Panc1 (cell line): ENCODE measurements at regions not wholly inside any gene's neighbourhood (a gene's known extent, or its start where the extent isn't known, plus 50 kb on each side); places are given as distances from the start of the nearest gene placed in this dataset.

ENCODE experiments used
- ATAC-seq: fragments of 200-7000 bp; cut with Tn5 transposase; 2 replicates; pipeline ENCODE4 v1.9.1; 2020; ENCODE audit warnings: mild to moderate bottlenecking, moderate library complexity
- BruUV-seq: library from RNA; stranded (reverse); fragments of 400-500 nt; replicated peaks from 2 replicates; lab custom pipeline; 2021; lab: Mats Ljungman, UMichigan
- CTCF ChIA-PET: fragments of 300-600 bp; sonication (Branson Sonifier 250); formaldehyde crosslinking; loops from one replicate; lab custom pipeline; 2022; ENCODE audit warnings: antibody characterized with exemption; lab: Charles Lee
- POLR2A ChIA-PET: fragments of 300-600 bp; sonication (Branson Sonifier 250); formaldehyde crosslinking; loops from one replicate; lab custom pipeline; 2022; ENCODE audit warnings: antibody characterized with exemption; lab: Charles Lee
- DNase-seq: peaks from one replicate; pipeline ENCODE4 v3.0.0-alpha.2; 2010; ENCODE audit warnings: low read depth, low spot score
- H3K27ac ChIP-seq: 2 replicates; pipeline ENCODE4 v1.5.1; 2011; ENCODE audit warnings: mild to moderate bottlenecking, low read length, inconsistent platforms
- H3K27me3 ChIP-seq: fragments of 200-500 bp; sonication (Bioruptor generic); 2 replicates; pipeline ENCODE4 v1.6.0; 2014; ENCODE audit warnings: low read length, inconsistent platforms; ENCODE audit not compliant: control insufficient read depth, insufficient read depth
- H3K36me3 ChIP-seq: fragments of 200-500 bp; sonication (Bioruptor generic); 2 replicates; pipeline ENCODE4 v1.5.1; 2014; ENCODE audit warnings: inconsistent platforms, mild to moderate bottlenecking, low read length, moderate library complexity; ENCODE audit not compliant: control insufficient read depth, insufficient read depth
- H3K4me1 ChIP-seq: 2 replicates; pipeline ENCODE4 v1.5.1; 2011; ENCODE audit warnings: inconsistent platforms, mild to moderate bottlenecking, low read length, moderate library complexity; ENCODE audit not compliant: control insufficient read depth, insufficient read depth
- H3K4me3 ChIP-seq, 2 experiments: 2 replicates each; pipeline ENCODE4 v1.5.1; 2011 to 2012; ENCODE audit warnings: low read depth in 2 of 2, low read length in 2 of 2, mild to moderate bottlenecking in 2 of 2, inconsistent platforms in 1 of 2, moderate library complexity in 1 of 2
- H3K9me3 ChIP-seq: fragments of 200-500 bp; sonication (Bioruptor generic); 2 replicates; pipeline ENCODE4 v1.5.1; 2014; ENCODE audit warnings: low read depth, mild to moderate bottlenecking, inconsistent platforms, low read length, moderate library complexity; ENCODE audit not compliant: control insufficient read depth, insufficient read depth
- POLR2AphosphoS5 ChIP-seq: IDR thresholded peaks from 2 replicates; pipeline ENCODE4 v1.6.1; 2012; ENCODE audit warnings: mild to moderate bottlenecking, low read depth, low read length, moderate library complexity
- SIN3A ChIP-seq: IDR thresholded peaks from 2 replicates; pipeline ENCODE4 v1.6.1; 2012; ENCODE audit warnings: low read depth, mild to moderate bottlenecking, low read length, moderate library complexity, borderline replicate concordance; ENCODE audit not compliant: insufficient read depth
- TCF7L2 ChIP-seq: IDR thresholded peaks from 2 replicates; pipeline ENCODE4 v1.6.1; 2011; ENCODE audit warnings: mild to moderate bottlenecking, low read depth, low read length, inconsistent platforms
- in situ Hi-C: cut with HindIII; loops from 2 replicates; pipeline ENCODE4 v1.10.0; 2016; ENCODE audit warnings: low sequenced_read_pairs, low pct_unique_long_range_greater_than_20kb
- intact Hi-C: fragments of 100-400 bp; cut with micrococcal nuclease; formaldehyde crosslinking; loops from one replicate; pipeline ENCODE4 v1.10.0; 2022; ENCODE audit not compliant: unreplicated experiment
- TF ChIP-seq, protein P1 (sequence below), 2 experiments: IDR thresholded peaks; 2 replicates each; pipeline ENCODE4 v1.6.1; 2011 to 2012; ENCODE audit warnings: low read depth in 2 of 2, control low read depth in 1 of 2, low read length in 1 of 2, mild to moderate bottlenecking in 1 of 2, moderate library complexity in 1 of 2; ENCODE audit not compliant: insufficient read depth in 1 of 2
- TF ChIP-seq, protein P2 (sequence below): fragments of 450-650 bp; IDR thresholded peaks from 2 replicates; pipeline ENCODE4 v1.5.1; 2017; ENCODE audit warnings: mild to moderate bottlenecking

DNA sequence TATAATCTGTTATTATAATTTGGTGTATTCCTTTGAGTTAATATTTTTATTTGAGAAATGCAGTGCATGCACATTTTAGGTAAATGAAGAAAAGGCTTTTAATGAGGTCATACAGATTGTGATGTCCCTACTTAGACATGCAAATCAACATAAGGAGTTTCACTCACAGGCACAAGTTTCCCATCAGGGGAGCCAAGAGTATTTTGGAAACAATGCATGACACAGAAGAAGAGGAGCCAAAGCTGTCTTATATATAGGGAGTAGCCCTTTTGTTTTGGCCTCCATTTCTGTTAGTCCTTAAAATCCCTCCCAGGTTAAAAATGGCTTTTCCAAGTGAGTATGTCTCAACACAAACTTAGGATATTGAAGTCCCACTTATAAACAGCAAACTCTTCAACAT is 703.4 kb upstream of the ANKRD30A start:
- H3K4me1 ChIP-seq, result no peaks in the 10 kb centered on the region
- ChIA-PET POLR2A (no interaction called here), CTCF (no interaction called here)
- BruUV-seq, result no TSS peak
- ATAC-seq (no peak), DNase-seq (no peak)
- intact Hi-C loops (no loop called here), in situ Hi-C loops (no loop called here)
- H3K27me3 ChIP-seq, result no peaks in the 10 kb centered on the region
- TF ChIP-seq TCF7L2, result no peak
- TF ChIP-seq, protein P1, sequence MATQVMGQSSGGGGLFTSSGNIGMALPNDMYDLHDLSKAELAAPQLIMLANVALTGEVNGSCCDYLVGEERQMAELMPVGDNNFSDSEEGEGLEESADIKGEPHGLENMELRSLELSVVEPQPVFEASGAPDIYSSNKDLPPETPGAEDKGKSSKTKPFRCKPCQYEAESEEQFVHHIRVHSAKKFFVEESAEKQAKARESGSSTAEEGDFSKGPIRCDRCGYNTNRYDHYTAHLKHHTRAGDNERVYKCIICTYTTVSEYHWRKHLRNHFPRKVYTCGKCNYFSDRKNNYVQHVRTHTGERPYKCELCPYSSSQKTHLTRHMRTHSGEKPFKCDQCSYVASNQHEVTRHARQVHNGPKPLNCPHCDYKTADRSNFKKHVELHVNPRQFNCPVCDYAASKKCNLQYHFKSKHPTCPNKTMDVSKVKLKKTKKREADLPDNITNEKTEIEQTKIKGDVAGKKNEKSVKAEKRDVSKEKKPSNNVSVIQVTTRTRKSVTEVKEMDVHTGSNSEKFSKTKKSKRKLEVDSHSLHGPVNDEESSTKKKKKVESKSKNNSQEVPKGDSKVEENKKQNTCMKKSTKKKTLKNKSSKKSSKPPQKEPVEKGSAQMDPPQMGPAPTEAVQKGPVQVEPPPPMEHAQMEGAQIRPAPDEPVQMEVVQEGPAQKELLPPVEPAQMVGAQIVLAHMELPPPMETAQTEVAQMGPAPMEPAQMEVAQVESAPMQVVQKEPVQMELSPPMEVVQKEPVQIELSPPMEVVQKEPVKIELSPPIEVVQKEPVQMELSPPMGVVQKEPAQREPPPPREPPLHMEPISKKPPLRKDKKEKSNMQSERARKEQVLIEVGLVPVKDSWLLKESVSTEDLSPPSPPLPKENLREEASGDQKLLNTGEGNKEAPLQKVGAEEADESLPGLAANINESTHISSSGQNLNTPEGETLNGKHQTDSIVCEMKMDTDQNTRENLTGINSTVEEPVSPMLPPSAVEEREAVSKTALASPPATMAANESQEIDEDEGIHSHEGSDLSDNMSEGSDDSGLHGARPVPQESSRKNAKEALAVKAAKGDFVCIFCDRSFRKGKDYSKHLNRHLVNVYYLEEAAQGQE (IDR thresholded peaks at IDR 0.05; ENCODE audit: insufficient read depth in 1 of 2, low read depth in 2 of 2, low read length in 1 of 2), result no peak
- no peak for TF ChIP-seq POLR2AphosphoS5
- TF ChIP-seq, protein P2, sequence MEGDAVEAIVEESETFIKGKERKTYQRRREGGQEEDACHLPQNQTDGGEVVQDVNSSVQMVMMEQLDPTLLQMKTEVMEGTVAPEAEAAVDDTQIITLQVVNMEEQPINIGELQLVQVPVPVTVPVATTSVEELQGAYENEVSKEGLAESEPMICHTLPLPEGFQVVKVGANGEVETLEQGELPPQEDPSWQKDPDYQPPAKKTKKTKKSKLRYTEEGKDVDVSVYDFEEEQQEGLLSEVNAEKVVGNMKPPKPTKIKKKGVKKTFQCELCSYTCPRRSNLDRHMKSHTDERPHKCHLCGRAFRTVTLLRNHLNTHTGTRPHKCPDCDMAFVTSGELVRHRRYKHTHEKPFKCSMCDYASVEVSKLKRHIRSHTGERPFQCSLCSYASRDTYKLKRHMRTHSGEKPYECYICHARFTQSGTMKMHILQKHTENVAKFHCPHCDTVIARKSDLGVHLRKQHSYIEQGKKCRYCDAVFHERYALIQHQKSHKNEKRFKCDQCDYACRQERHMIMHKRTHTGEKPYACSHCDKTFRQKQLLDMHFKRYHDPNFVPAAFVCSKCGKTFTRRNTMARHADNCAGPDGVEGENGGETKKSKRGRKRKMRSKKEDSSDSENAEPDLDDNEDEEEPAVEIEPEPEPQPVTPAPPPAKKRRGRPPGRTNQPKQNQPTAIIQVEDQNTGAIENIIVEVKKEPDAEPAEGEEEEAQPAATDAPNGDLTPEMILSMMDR, result no peak
- no peak for TF ChIP-seq SIN3A
- H3K27ac ChIP-seq, result no peak overlapping the region
- H3K36me3 ChIP-seq, result no peaks in the 10 kb centered on the region
- H3K4me3 ChIP-seq, result no peak overlapping the region
- H3K9me3 ChIP-seq, result no peaks in the 10 kb centered on the region

DNA sequence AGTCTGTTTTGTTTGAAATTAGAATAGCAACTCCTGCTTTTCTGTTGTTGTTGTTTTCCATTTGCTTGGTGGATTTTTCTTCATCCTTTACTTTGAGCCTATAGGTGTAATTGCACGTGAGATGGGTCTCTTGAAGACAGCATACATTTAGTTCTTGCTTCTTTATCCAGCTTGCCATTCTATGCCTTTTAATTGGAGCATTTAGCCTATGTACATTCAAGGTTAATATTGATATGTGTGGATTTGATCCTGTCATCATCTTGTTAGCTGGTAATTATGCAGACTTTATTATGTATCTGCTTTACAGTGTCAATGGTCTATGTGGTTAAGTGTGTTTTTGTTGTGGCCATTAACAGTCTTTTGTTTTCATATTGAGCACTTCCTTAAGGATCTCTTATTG is 708.9 kb upstream of the ANKRD30A start:
- ATAC-seq (no peak), DNase-seq (no peak)
- Histone ChIP-seq H3K27ac (no peak overlapping the region), H3K9me3 (no peaks in the 10 kb centered on the region), H3K4me3 (no peak overlapping the region), H3K36me3 (no peaks in the 10 kb centered on the region), H3K27me3 (no peaks in the 10 kb centered on the region), H3K4me1 (no peaks in the 10 kb centered on the region)
- in situ Hi-C loops, result no loop called here
- intact Hi-C loops, result no loop called here
- no TSS peak for BruUV-seq
- TF ChIP-seq SIN3A, result no peak
- TF ChIP-seq POLR2AphosphoS5, result no peak
- TF ChIP-seq, protein P2, result no peak
- TF ChIP-seq, protein P1 (IDR thresholded peaks at IDR 0.05; ENCODE audit: insufficient read depth in 1 of 2, low read depth in 2 of 2, low read length in 1 of 2), result no peak
- no peak for TF ChIP-seq TCF7L2
- POLR2A ChIA-PET, result no interaction called here
- CTCF ChIA-PET, result no interaction called here
